ENCODE measurements at regions not wholly inside any gene's neighbourhood (a gene's known extent, or its start where the extent isn't known, plus 50 kb on each side); places are given as distances from the start of the nearest gene placed in this dataset.
A peak's percentile ranks its signal among the peaks of the same experiment; 100 is the strongest.

- DNase-seq (no peak), ATAC-seq (ENCODE audit: low FRiP score in 2 of 2) (no peak)
- H3K4me3 ChIP-seq, result no peak overlapping the region
- H3K4me1 ChIP-seq, result no peaks in the 10 kb centered on the region
- no peaks in the 10 kb centered on the region for H3K36me3 ChIP-seq
- H3K27ac ChIP-seq, result no peak overlapping the region
- WGBS, 2 donors, result 85 to 91% methylated on average over 6 of the region's 6 CpGs
- H3K27me3 ChIP-seq, result no peaks in the 10 kb centered on the region
- no peak for TF ChIP-seq POLR2A (IDR thresholded peaks at IDR 0.05)
- no peak for TF ChIP-seq CTCF (IDR thresholded peaks at IDR 0.05)
- TF ChIP-seq EP300 (IDR thresholded peaks at IDR 0.05), result no peak
- TF ChIP-seq POLR2AphosphoS5 (IDR thresholded peaks at IDR 0.05), result no peak
- no peaks in the 10 kb centered on the region for H3K9me3 ChIP-seq
Observed at GRCh38 chr6:159425421-159425820, 256.2 kb downstream of the FNDC1 start.

- DNase-seq, result peak in 1 of 2 donors; percentile 51
- H3K4me3 ChIP-seq, result no peak overlapping the region
- ATAC-seq (ENCODE audit: low FRiP score in 2 of 2), result peak in 1 of 2 donors; percentile 56
- H3K4me1 ChIP-seq, result no peaks in the 10 kb centered on the region
- no peak for TF ChIP-seq CTCF (IDR thresholded peaks at IDR 0.05)
- no peak for TF ChIP-seq EP300 (IDR thresholded peaks at IDR 0.05)
- no peak for TF ChIP-seq POLR2AphosphoS5 (IDR thresholded peaks at IDR 0.05)
- no peak for TF ChIP-seq POLR2A (IDR thresholded peaks at IDR 0.05)
- H3K36me3 ChIP-seq, result no peaks in the 10 kb centered on the region
- no peak overlapping the region for H3K27ac ChIP-seq
- no peaks in the 10 kb centered on the region for H3K27me3 ChIP-seq
- WGBS, 2 donors, result 81 to 84% methylated on average over 10 to 20 of the region's 20 CpGs
- no peaks in the 10 kb centered on the region for H3K9me3 ChIP-seq
Observed at GRCh38 chr6:159422041-159422984, 253.1 kb downstream of the FNDC1 start.

- 75% methylated on average over 7 of the region's 7 CpGs for WGBS, 2 donors
- TF ChIP-seq EP300 (IDR thresholded peaks at IDR 0.05), result no peak
- no peak for TF ChIP-seq POLR2A (IDR thresholded peaks at IDR 0.05)
- TF ChIP-seq CTCF (IDR thresholded peaks at IDR 0.05), result no peak
- no peak for TF ChIP-seq POLR2AphosphoS5 (IDR thresholded peaks at IDR 0.05)
- no peaks in the 10 kb centered on the region for H3K36me3 ChIP-seq
- H3K4me3 ChIP-seq, result no peak overlapping the region
- DNase-seq, result peak in 1 of 2 donors; percentile 35
- H3K9me3 ChIP-seq, result no peaks in the 10 kb centered on the region
- no peaks in the 10 kb centered on the region for H3K27me3 ChIP-seq
- H3K27ac ChIP-seq, result no peak overlapping the region
- no peak for ATAC-seq (ENCODE audit: low FRiP score in 2 of 2)
- H3K4me1 ChIP-seq, result no peaks in the 10 kb centered on the region
Observed at GRCh38 chr6:159421586-159421985, 252.4 kb downstream of the FNDC1 start.

- H3K36me3 ChIP-seq, result no peaks in the 10 kb centered on the region
- H3K27me3 ChIP-seq, result no peaks in the 10 kb centered on the region
- no peak for TF ChIP-seq EP300 (IDR thresholded peaks at IDR 0.05)
- no peak for TF ChIP-seq CTCF (IDR thresholded peaks at IDR 0.05)
- no peak for TF ChIP-seq POLR2AphosphoS5 (IDR thresholded peaks at IDR 0.05)
- TF ChIP-seq POLR2A (IDR thresholded peaks at IDR 0.05), result no peak
- 52 to 53% methylated on average over 2 of the region's 2 CpGs for WGBS, 2 donors
- peaks cover 0 to 20% (median 10%) of the 10 kb centered on the region in 4 donors for H3K9me3 ChIP-seq
- H3K4me1 ChIP-seq, result no peaks in the 10 kb centered on the region
- no peak overlapping the region for H3K27ac ChIP-seq
- ATAC-seq (ENCODE audit: low FRiP score in 2 of 2) (no peak), DNase-seq (no peak)
- no peak overlapping the region for H3K4me3 ChIP-seq
Observed at GRCh38 chr6:159418997-159419396, 249.8 kb downstream of the FNDC1 start.

Data from upper lobe of left lung (tissue), 6 donors.